ENCODE measurements at regions not wholly inside any gene's neighbourhood (a gene's known extent, or its start where the extent isn't known, plus 50 kb on each side); places are given as distances from the start of the nearest gene placed in this dataset.
A peak's percentile ranks its signal among the peaks of the same experiment; 100 is the strongest.

DNA sequence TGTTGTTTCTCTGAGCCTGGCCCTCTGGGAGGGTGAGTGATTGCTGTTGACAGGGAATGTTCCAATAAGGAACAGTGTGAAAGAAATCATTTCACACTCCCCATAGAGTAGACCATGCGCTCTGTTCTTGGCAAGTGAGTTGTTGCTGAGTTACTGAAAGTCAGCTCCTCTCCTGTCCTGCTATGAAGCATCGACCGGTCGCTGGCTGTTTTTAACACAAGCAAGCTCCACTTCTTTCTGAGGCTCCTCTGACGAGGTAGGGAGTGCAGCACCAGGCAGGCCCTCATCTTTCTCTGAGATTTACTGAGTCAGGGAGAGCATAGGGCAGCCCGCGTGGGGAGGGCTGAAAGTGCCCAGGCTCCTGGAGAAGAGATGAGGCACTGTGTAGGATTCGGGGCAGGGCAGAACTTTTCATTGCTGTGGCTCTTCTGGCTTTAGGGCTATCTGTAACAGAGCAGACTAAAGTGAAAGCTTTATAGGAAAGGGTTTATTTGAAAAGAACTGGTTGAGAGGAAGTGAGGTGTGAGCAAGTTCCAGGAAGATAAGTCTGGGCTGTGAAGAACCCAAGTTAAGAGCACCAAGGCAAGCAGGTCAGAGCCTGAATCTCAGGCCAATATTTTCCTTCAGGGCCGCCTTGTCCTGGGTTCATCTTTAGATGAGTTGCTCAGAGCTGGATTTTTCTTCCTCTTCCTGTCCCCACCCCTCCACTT, 332.2 kb downstream of the CCSER2 start:
- Histone ChIP-seq H3K27me3 (replicated peaks) (no peaks in the 10 kb centered on the region), H3K27ac (no peak overlapping the region), H3K4me3 (ENCODE audit: low read depth, low read length) (no peak overlapping the region), H3K36me3 (replicated peaks) (no peaks in the 10 kb centered on the region)
- DNase-seq = no peak
- in situ Hi-C loops (cut with HindIII; ENCODE audit: low pct_ligation_motif_present, low sequenced_read_pairs) = no loop called here
- TF ChIP-seq, protein P1, sequence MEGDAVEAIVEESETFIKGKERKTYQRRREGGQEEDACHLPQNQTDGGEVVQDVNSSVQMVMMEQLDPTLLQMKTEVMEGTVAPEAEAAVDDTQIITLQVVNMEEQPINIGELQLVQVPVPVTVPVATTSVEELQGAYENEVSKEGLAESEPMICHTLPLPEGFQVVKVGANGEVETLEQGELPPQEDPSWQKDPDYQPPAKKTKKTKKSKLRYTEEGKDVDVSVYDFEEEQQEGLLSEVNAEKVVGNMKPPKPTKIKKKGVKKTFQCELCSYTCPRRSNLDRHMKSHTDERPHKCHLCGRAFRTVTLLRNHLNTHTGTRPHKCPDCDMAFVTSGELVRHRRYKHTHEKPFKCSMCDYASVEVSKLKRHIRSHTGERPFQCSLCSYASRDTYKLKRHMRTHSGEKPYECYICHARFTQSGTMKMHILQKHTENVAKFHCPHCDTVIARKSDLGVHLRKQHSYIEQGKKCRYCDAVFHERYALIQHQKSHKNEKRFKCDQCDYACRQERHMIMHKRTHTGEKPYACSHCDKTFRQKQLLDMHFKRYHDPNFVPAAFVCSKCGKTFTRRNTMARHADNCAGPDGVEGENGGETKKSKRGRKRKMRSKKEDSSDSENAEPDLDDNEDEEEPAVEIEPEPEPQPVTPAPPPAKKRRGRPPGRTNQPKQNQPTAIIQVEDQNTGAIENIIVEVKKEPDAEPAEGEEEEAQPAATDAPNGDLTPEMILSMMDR (IDR thresholded peaks at IDR 0.05; ENCODE audit: low read depth, low read length, missing control alignments) = no peak

DNA sequence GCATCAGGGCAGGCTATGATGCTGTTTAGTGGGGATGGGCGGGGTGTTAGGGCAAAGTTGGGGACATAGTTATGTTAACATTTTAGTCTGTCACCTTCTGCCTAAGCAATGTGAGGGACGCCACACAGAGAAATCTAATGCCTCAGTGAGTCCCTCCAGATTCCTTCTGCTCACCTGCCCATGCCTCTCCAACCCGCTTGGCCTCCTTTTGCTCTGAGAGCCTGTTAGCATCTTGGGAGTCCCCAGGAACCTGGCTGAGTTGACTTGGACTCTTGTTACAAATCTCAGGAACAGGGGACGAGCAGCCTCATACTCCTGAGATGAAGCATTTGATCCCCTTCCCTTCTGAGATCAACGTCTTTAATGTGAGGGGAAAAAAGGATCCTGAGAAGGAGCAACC, 336.8 kb downstream of the CCSER2 start:
- Histone ChIP-seq H3K27ac (no peak overlapping the region), H3K36me3 (replicated peaks) (no peaks in the 10 kb centered on the region), H3K4me3 (ENCODE audit: low read depth, low read length) (no peak overlapping the region), H3K27me3 (replicated peaks) (no peaks in the 10 kb centered on the region)
- TF ChIP-seq, protein P1 (IDR thresholded peaks at IDR 0.05; ENCODE audit: low read depth, low read length, missing control alignments) = no peak
- in situ Hi-C loops (cut with HindIII; ENCODE audit: low pct_ligation_motif_present, low sequenced_read_pairs) = no loop called here
- DNase-seq = no peak

DNA sequence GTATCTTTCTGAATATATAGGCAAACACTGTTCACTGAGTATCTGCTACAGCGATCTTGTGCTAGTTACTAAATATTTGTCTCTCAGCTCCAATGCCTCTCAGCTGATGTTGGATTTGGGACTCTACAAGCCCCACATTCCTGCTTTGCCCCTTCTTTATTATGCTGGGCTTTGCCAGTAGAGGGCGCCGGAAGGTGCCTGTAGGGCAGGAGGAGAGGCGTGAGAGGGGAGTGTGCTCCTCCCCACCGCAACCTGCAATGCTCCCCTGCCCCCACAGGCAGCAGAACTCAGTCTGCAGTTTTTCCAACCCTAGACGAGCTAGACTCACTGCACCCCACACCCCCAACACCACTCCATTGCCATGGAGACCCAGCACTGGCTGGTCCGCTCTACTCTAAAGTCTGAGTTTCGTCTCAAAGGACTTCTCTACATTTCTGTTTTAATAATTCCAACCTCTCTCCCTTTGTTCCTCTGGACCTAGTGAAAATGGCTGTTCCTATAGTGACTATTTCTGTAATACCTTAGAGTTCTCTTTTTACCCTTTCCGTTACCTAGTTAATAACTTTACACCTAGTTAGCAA, 337.6 kb downstream of the CCSER2 start:
- DNase-seq = no peak
- TF ChIP-seq, protein P1 (IDR thresholded peaks at IDR 0.05; ENCODE audit: low read depth, low read length, missing control alignments) = peak; percentile 31
- in situ Hi-C loops (cut with HindIII; ENCODE audit: low pct_ligation_motif_present, low sequenced_read_pairs) = no loop called here
- Histone ChIP-seq H3K27me3 (replicated peaks) (no peaks in the 10 kb centered on the region), H3K36me3 (replicated peaks) (no peaks in the 10 kb centered on the region), H3K27ac (no peak overlapping the region), H3K4me3 (ENCODE audit: low read depth, low read length) (no peak overlapping the region)

DNA sequence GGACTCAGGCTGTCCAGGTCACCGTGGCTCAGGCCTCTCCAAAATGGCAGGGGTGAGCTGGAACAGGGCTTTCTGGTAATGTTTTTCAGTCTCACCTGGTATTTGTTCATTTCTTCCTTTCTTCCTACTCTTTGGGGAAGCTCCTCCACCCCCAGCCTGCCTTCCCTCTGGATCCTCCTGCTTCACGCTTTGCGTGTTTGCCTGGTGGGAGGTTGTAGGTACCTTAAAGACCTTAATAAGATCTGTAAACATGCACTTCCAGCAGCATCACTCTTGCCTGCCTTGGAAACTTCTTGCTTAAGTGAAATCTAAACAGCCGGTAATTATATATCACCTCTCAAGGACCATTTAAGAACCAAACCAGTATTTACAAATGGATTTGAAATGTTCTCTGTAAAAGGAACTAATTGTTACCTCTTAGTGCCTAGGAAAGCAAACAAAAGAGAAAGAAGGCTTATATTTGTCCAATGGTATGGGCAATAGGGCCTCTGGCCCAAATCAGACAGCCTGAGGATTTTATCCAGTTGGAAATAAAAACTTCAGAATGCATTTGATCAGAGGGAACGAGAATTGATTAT, 339.9 kb downstream of the CCSER2 start:
- TF ChIP-seq, protein P1 (IDR thresholded peaks at IDR 0.05; ENCODE audit: low read depth, low read length, missing control alignments) = no peak
- in situ Hi-C loops (cut with HindIII; ENCODE audit: low pct_ligation_motif_present, low sequenced_read_pairs) = no loop called here
- Histone ChIP-seq H3K4me3 (ENCODE audit: low read depth, low read length) (no peak overlapping the region), H3K27me3 (replicated peaks) (no peaks in the 10 kb centered on the region), H3K36me3 (replicated peaks) (no peaks in the 10 kb centered on the region), H3K27ac (no peak overlapping the region)
- no peak for DNase-seq

DNA sequence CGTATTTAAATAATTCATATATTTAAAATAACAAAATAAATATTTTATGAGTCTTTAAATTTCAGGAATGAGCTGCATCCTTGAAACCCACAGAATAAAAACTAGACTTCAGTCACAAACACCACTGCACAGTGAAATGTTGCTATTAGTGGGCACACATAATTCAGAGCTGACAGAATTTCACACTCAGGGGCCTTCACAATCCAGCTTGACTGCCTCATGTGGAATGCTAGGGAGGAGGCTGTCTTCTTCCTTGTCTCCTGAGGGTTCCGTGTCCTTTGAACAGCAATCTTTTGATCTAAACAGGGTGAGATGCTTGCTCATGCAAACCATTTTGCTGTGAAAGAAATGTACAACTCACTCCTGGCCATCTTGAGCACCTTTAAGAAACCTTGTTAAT, 346.7 kb downstream of the CCSER2 start:
- TF ChIP-seq, protein P1 (IDR thresholded peaks at IDR 0.05; ENCODE audit: low read depth, low read length, missing control alignments) = no peak
- in situ Hi-C loops (cut with HindIII; ENCODE audit: low pct_ligation_motif_present, low sequenced_read_pairs) = no loop called here
- H3K4me3 ChIP-seq (ENCODE audit: low read depth, low read length) = no peak overlapping the region

More for the DNA sequence above, 346.7 kb downstream of the CCSER2 start:
- Histone ChIP-seq H3K36me3 (replicated peaks) (no peaks in the 10 kb centered on the region), H3K27me3 (replicated peaks) (no peaks in the 10 kb centered on the region), H3K27ac (no peak overlapping the region)
- no peak for DNase-seq
